ENCODE measurements at regions not wholly inside any gene's neighbourhood (a gene's known extent, or its start where the extent isn't known, plus 50 kb on each side); places are given as distances from the start of the nearest gene placed in this dataset.

DNA sequence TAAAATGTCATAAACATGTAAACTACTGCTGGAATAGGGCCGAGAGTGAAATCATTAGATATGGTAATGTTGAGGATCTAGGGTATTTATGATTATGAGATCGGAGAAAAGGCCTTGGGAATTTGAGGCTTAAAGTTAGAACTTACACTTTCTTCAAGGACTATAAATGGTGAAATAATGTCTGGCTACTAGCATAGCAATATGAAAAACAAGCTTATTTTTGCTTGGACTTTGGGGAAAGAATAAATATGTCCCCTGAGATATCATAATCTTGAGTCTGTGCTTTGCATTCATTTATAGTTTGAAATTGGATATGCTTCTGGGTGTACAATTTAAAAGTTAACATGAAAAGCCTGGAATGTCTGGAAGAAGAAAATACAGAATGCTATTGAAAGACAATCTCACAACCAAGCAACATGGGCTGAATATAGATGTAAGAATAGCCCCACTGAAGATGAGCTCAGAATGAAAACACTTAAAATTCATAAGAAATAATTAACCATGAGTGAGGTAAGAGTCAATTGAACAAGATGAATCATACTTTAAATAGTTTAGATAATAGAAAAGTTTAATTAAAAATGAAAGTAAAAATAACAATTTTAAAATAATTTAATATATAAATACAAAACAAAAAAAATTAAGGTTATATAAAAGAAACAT, 1555.4 kb upstream of the MIR17HG start:
- H3K9ac ChIP-seq (ENCODE audit: low read depth in 1 of 2, low read length in 2 of 2) = no peak overlapping the region
- H3K9me3 ChIP-seq (ENCODE audit: control insufficient read depth in 1 of 2, low read length in 2 of 2) = peaks cover 0 to 7% of the 10 kb centered on the region in 2 donors
- H3K27me3 ChIP-seq (ENCODE audit: control insufficient read depth in 1 of 2, insufficient read depth in 2 of 2, low read length in 2 of 2) = no peaks in the 10 kb centered on the region
- H3K36me3 ChIP-seq (ENCODE audit: control insufficient read depth in 1 of 2, insufficient read depth in 2 of 2, low read length in 2 of 2) = no peaks in the 10 kb centered on the region
- no peak overlapping the region for H3K27ac ChIP-seq (ENCODE audit: low read depth, low read length)
- no peak overlapping the region for H3K4me3 ChIP-seq (ENCODE audit: low read depth in 1 of 2, low read length in 2 of 2)
- no peaks in the 10 kb centered on the region for H3K4me1 ChIP-seq (ENCODE audit: control insufficient read depth in 1 of 2, insufficient read depth in 2 of 2, low read length in 2 of 2)

DNA sequence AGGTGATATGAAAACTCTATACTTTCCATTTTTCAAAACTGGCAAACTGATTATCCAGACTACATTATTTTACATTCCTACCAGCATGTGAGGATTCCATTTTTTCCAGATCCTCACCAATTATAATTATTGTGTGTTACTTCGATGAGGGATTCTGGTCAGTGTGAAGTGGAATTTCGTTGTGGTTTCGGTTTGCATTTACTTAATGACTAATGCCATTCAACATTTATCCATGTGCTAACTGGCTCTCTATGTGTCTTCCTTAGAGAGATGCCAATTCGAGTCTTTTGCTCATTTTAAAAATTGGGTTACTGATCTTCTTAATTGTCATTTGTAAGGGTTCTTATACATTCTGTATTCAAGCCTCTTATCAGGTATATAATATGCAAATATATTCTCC, 1551.3 kb upstream of the MIR17HG start:
- Histone ChIP-seq H3K4me3 (ENCODE audit: low read depth in 1 of 2, low read length in 2 of 2) (no peak overlapping the region), H3K9me3 (ENCODE audit: control insufficient read depth in 1 of 2, low read length in 2 of 2) (no peaks in the 10 kb centered on the region), H3K36me3 (ENCODE audit: control insufficient read depth in 1 of 2, insufficient read depth in 2 of 2, low read length in 2 of 2) (no peaks in the 10 kb centered on the region), H3K27ac (ENCODE audit: low read depth, low read length) (no peak overlapping the region), H3K4me1 (ENCODE audit: control insufficient read depth in 1 of 2, insufficient read depth in 2 of 2, low read length in 2 of 2) (no peaks in the 10 kb centered on the region), H3K27me3 (ENCODE audit: control insufficient read depth in 1 of 2, insufficient read depth in 2 of 2, low read length in 2 of 2) (no peaks in the 10 kb centered on the region), H3K9ac (ENCODE audit: low read depth in 1 of 2, low read length in 2 of 2) (no peak overlapping the region)

DNA sequence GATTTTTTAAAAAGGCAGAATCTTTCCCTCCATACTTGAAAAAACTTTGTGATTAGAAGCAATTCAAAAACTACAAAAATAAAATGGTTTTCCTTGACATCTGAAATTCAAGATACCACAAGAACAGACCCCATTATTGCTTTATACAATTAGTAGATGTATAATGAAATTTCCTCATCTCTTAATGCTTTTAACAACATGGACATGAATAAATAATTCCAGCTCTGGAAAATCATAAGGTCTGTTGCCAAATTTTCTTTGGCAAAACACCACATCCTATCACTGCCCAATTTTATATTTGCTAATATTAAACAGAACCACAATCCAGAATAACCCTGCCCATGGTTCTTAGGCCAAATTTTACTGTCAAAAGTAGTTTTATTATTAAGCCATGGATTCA, 1543.6 kb upstream of the MIR17HG start:
- Histone ChIP-seq H3K27ac (ENCODE audit: low read depth, low read length) (no peak overlapping the region), H3K36me3 (ENCODE audit: control insufficient read depth in 1 of 2, insufficient read depth in 2 of 2, low read length in 2 of 2) (no peaks in the 10 kb centered on the region), H3K4me3 (ENCODE audit: low read depth in 1 of 2, low read length in 2 of 2) (no peak overlapping the region), H3K9ac (ENCODE audit: low read depth in 1 of 2, low read length in 2 of 2) (no peak overlapping the region), H3K9me3 (ENCODE audit: control insufficient read depth in 1 of 2, low read length in 2 of 2) (peaks cover 0 to 4% of the 10 kb centered on the region in 2 donors), H3K27me3 (ENCODE audit: control insufficient read depth in 1 of 2, insufficient read depth in 2 of 2, low read length in 2 of 2) (no peaks in the 10 kb centered on the region), H3K4me1 (ENCODE audit: control insufficient read depth in 1 of 2, insufficient read depth in 2 of 2, low read length in 2 of 2) (no peaks in the 10 kb centered on the region)

DNA sequence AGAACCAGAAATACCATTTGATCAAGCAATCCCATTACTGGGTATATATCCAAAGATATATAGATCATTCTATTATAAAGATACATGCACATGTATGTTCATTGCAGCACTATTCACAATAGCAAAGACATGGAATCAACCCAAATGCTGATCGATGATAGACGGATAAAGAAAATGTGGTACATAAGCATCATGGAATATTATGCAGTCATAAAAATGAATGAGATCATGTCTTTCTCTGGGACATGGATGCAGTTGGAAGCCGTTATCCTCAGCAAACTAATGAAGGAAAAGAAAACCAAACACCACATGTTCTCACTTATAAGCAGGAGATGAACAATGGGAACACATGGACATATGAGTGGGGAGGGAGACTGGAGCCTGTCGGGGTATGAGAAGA, 1540.9 kb upstream of the MIR17HG start:
- Histone ChIP-seq H3K4me1 (ENCODE audit: control insufficient read depth in 1 of 2, insufficient read depth in 2 of 2, low read length in 2 of 2) (no peaks in the 10 kb centered on the region), H3K36me3 (ENCODE audit: control insufficient read depth in 1 of 2, insufficient read depth in 2 of 2, low read length in 2 of 2) (no peaks in the 10 kb centered on the region), H3K27me3 (ENCODE audit: control insufficient read depth in 1 of 2, insufficient read depth in 2 of 2, low read length in 2 of 2) (no peaks in the 10 kb centered on the region), H3K9ac (ENCODE audit: low read depth in 1 of 2, low read length in 2 of 2) (no peak overlapping the region), H3K27ac (ENCODE audit: low read depth, low read length) (no peak overlapping the region), H3K4me3 (ENCODE audit: low read depth in 1 of 2, low read length in 2 of 2) (no peak overlapping the region), H3K9me3 (ENCODE audit: control insufficient read depth in 1 of 2, low read length in 2 of 2) (peaks cover 0 to 4% of the 10 kb centered on the region in 2 donors)

DNA sequence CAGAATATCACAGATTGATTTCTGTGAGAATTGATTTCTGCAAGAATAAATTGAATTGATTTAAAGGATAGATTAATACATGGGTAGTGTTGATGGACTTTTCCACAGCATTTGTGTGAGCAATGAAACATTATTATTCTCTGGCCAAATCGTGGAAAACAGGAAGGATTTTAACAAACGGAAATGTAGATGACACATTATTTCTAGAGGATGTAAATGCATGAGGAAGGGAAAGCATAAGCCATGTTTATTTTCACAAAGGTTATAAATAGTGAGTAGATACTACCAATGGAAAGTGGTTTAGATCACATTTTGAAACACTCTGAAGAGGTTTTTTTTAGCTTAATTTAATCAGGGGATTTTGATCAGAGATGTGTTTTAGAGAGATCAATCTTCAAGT, 1534.6 kb upstream of the MIR17HG start:
- no peaks in the 10 kb centered on the region for H3K4me1 ChIP-seq (ENCODE audit: control insufficient read depth in 1 of 2, insufficient read depth in 2 of 2, low read length in 2 of 2)
- no peak overlapping the region for H3K9ac ChIP-seq (ENCODE audit: low read depth in 1 of 2, low read length in 2 of 2)
- no peak overlapping the region for H3K4me3 ChIP-seq (ENCODE audit: low read depth in 1 of 2, low read length in 2 of 2)
- H3K27ac ChIP-seq (ENCODE audit: low read depth, low read length) = no peak overlapping the region
- H3K36me3 ChIP-seq (ENCODE audit: control insufficient read depth in 1 of 2, insufficient read depth in 2 of 2, low read length in 2 of 2) = no peaks in the 10 kb centered on the region
- peaks cover 0 to 2% of the 10 kb centered on the region in 2 donors for H3K9me3 ChIP-seq (ENCODE audit: control insufficient read depth in 1 of 2, low read length in 2 of 2)
- H3K27me3 ChIP-seq (ENCODE audit: control insufficient read depth in 1 of 2, insufficient read depth in 2 of 2, low read length in 2 of 2) = no peaks in the 10 kb centered on the region

DNA sequence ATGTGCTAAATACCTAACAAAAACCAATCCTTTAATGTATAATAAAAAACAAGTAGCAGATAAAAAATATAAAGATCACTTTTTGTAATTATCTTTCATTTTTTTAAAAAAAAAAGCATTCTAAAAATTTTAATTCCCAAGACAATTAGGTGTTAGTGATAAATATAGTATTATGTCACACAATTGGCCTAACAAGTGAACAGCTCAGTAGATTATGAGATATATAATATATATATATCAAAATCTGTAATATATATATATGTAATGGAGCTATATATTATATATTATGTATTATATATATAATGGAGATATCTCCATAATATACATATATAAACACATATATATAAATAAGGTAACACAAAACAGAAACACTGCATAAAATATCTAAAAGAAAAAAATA, 1531.1 kb upstream of the MIR17HG start:
- no peaks in the 10 kb centered on the region for H3K27me3 ChIP-seq (ENCODE audit: control insufficient read depth in 1 of 2, insufficient read depth in 2 of 2, low read length in 2 of 2)
- no peak overlapping the region for H3K4me3 ChIP-seq (ENCODE audit: low read depth in 1 of 2, low read length in 2 of 2)
- H3K27ac ChIP-seq (ENCODE audit: low read depth, low read length) = no peak overlapping the region
- peaks cover 0 to 2% of the 10 kb centered on the region in 2 donors for H3K9me3 ChIP-seq (ENCODE audit: control insufficient read depth in 1 of 2, low read length in 2 of 2)
- no peaks in the 10 kb centered on the region for H3K4me1 ChIP-seq (ENCODE audit: control insufficient read depth in 1 of 2, insufficient read depth in 2 of 2, low read length in 2 of 2)
- H3K36me3 ChIP-seq (ENCODE audit: control insufficient read depth in 1 of 2, insufficient read depth in 2 of 2, low read length in 2 of 2) = no peaks in the 10 kb centered on the region
- H3K9ac ChIP-seq (ENCODE audit: low read depth in 1 of 2, low read length in 2 of 2) = no peak overlapping the region

DNA sequence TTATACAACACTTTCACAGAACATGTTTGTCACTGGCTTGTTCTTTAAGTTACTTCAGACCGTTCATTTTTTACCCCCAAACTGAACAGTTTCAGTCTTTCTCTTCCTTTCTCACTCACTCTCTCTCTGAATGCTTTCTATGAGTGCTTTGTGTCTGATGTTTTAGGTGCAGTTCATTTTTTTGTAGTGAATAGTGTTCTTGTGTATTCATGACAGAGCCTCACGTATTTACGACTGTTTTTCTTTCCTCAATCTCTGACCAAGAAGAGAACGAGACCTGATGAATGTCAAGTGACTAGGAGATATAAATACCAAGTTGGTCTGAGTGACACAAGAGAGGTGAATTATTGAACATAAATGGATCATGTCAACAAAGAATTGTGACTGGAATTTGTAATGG, 1525.0 kb upstream of the MIR17HG start:
- H3K4me1 ChIP-seq (ENCODE audit: control insufficient read depth in 1 of 2, insufficient read depth in 2 of 2, low read length in 2 of 2) = no peaks in the 10 kb centered on the region
- no peaks in the 10 kb centered on the region for H3K27me3 ChIP-seq (ENCODE audit: control insufficient read depth in 1 of 2, insufficient read depth in 2 of 2, low read length in 2 of 2)
- no peak overlapping the region for H3K9ac ChIP-seq (ENCODE audit: low read depth in 1 of 2, low read length in 2 of 2)
- no peak overlapping the region for H3K27ac ChIP-seq (ENCODE audit: low read depth, low read length)
- no peaks in the 10 kb centered on the region for H3K9me3 ChIP-seq (ENCODE audit: control insufficient read depth in 1 of 2, low read length in 2 of 2)
- H3K36me3 ChIP-seq (ENCODE audit: control insufficient read depth in 1 of 2, insufficient read depth in 2 of 2, low read length in 2 of 2) = no peaks in the 10 kb centered on the region
- H3K4me3 ChIP-seq (ENCODE audit: low read depth in 1 of 2, low read length in 2 of 2) = no peak overlapping the region

DNA sequence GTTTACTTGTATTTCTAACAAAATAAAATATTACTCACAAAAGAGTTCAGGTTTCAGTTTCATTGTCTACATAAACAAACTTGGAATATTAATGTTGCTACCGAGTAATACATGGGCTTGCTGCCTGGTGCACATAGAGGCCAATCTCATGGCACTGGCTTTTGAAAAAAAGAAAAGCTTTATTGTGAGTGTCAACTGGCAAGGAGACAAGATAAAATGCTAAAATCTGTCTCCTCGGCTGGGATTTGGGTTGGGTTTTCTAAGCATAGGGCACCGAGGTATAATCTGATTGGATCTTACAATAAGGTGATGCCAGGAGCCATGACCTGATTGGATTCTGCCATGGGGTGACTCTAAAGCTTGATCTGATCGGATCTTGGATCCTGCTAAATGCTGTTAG, 1519.9 kb upstream of the MIR17HG start:
- H3K9me3 ChIP-seq (ENCODE audit: control insufficient read depth in 1 of 2, low read length in 2 of 2) = no peaks in the 10 kb centered on the region
- H3K27ac ChIP-seq (ENCODE audit: low read depth, low read length) = no peak overlapping the region
- no peaks in the 10 kb centered on the region for H3K27me3 ChIP-seq (ENCODE audit: control insufficient read depth in 1 of 2, insufficient read depth in 2 of 2, low read length in 2 of 2)
- no peak overlapping the region for H3K4me3 ChIP-seq (ENCODE audit: low read depth in 1 of 2, low read length in 2 of 2)
- no peak overlapping the region for H3K9ac ChIP-seq (ENCODE audit: low read depth in 1 of 2, low read length in 2 of 2)
- no peaks in the 10 kb centered on the region for H3K36me3 ChIP-seq (ENCODE audit: control insufficient read depth in 1 of 2, insufficient read depth in 2 of 2, low read length in 2 of 2)
- H3K4me1 ChIP-seq (ENCODE audit: control insufficient read depth in 1 of 2, insufficient read depth in 2 of 2, low read length in 2 of 2) = no peaks in the 10 kb centered on the region

DNA sequence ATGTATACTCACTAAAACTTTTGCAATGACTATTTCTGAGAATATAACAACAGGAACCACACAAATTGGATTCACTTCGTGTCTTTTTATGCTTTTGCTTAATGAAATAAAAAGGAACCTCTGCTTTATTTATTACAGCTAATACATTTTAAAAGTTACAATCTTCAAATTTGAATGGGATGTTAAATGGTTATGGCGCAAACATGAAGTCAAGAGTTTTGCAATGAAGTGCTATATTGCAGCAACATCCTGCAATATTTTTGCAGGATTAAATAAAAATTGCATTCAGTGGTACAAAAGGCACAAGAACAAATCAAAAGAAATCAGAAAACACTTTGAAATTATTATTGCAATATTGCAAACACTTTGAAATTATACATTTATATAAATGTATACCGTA, 1519.0 kb upstream of the MIR17HG start:
- Histone ChIP-seq H3K27me3 (ENCODE audit: control insufficient read depth in 1 of 2, insufficient read depth in 2 of 2, low read length in 2 of 2) (no peaks in the 10 kb centered on the region), H3K36me3 (ENCODE audit: control insufficient read depth in 1 of 2, insufficient read depth in 2 of 2, low read length in 2 of 2) (no peaks in the 10 kb centered on the region), H3K27ac (ENCODE audit: low read depth, low read length) (no peak overlapping the region), H3K4me3 (ENCODE audit: low read depth in 1 of 2, low read length in 2 of 2) (no peak overlapping the region), H3K4me1 (ENCODE audit: control insufficient read depth in 1 of 2, insufficient read depth in 2 of 2, low read length in 2 of 2) (no peaks in the 10 kb centered on the region), H3K9ac (ENCODE audit: low read depth in 1 of 2, low read length in 2 of 2) (no peak overlapping the region), H3K9me3 (ENCODE audit: control insufficient read depth in 1 of 2, low read length in 2 of 2) (peaks cover 0 to 3% of the 10 kb centered on the region in 2 donors)

DNA sequence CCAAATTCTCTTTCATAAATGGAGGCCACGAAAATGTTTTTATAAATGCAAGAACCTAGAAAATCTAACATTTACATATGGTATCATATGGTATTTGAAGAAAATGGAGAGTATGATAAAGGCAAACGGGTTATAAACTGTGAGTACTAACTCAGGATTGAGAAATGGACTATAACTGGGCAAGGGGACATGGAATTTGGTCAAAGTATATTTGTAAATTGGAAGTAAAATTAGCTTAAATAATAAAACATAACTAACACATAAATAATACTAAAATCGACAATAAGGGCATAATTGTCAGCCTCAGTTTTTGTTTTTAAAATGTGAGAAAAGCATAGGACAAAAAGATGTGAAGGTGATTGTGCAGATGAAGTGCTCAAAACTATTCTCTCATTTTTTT, 1516.3 kb upstream of the MIR17HG start:
- Histone ChIP-seq H3K36me3 (ENCODE audit: control insufficient read depth in 1 of 2, insufficient read depth in 2 of 2, low read length in 2 of 2) (no peaks in the 10 kb centered on the region), H3K4me1 (ENCODE audit: control insufficient read depth in 1 of 2, insufficient read depth in 2 of 2, low read length in 2 of 2) (no peaks in the 10 kb centered on the region), H3K9me3 (ENCODE audit: control insufficient read depth in 1 of 2, low read length in 2 of 2) (peaks cover 0 to 3% of the 10 kb centered on the region in 2 donors), H3K27me3 (ENCODE audit: control insufficient read depth in 1 of 2, insufficient read depth in 2 of 2, low read length in 2 of 2) (no peaks in the 10 kb centered on the region), H3K4me3 (ENCODE audit: low read depth in 1 of 2, low read length in 2 of 2) (no peak overlapping the region), H3K9ac (ENCODE audit: low read depth in 1 of 2, low read length in 2 of 2) (no peak overlapping the region), H3K27ac (ENCODE audit: low read depth, low read length) (no peak overlapping the region)

DNA sequence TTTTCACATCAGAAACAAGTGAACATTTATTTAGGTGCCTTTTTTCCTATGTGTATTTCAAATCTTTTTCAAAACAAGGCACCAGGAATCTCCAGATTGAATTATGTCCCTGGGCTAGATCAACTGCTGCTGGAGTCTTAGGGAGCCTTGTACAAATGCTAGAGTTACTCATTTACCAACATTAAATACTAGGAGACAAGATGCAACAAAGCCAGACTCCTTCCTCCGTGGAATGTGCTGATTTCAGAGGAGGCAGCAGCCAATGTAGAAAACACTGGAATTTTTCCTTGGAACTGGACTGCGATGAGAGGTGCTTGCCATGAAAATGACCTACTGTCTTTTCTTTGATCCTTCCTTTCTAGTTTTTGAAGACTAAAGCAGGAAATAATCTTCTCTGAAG, 1514.7 kb upstream of the MIR17HG start:
- H3K4me3 ChIP-seq (ENCODE audit: low read depth in 1 of 2, low read length in 2 of 2) = no peak overlapping the region
- no peaks in the 10 kb centered on the region for H3K36me3 ChIP-seq (ENCODE audit: control insufficient read depth in 1 of 2, insufficient read depth in 2 of 2, low read length in 2 of 2)
- H3K4me1 ChIP-seq (ENCODE audit: control insufficient read depth in 1 of 2, insufficient read depth in 2 of 2, low read length in 2 of 2) = no peaks in the 10 kb centered on the region
- peaks cover 0 to 3% of the 10 kb centered on the region in 2 donors for H3K9me3 ChIP-seq (ENCODE audit: control insufficient read depth in 1 of 2, low read length in 2 of 2)
- H3K9ac ChIP-seq (ENCODE audit: low read depth in 1 of 2, low read length in 2 of 2) = no peak overlapping the region
- H3K27me3 ChIP-seq (ENCODE audit: control insufficient read depth in 1 of 2, insufficient read depth in 2 of 2, low read length in 2 of 2) = no peaks in the 10 kb centered on the region
- H3K27ac ChIP-seq (ENCODE audit: low read depth, low read length) = no peak overlapping the region
